ENCODE measurements at regions not wholly inside any gene's neighbourhood (a gene's known extent, or its start where the extent isn't known, plus 50 kb on each side); places are given as distances from the start of the nearest gene placed in this dataset.
A peak's percentile ranks its signal among the peaks of the same experiment; 100 is the strongest.

DNA sequence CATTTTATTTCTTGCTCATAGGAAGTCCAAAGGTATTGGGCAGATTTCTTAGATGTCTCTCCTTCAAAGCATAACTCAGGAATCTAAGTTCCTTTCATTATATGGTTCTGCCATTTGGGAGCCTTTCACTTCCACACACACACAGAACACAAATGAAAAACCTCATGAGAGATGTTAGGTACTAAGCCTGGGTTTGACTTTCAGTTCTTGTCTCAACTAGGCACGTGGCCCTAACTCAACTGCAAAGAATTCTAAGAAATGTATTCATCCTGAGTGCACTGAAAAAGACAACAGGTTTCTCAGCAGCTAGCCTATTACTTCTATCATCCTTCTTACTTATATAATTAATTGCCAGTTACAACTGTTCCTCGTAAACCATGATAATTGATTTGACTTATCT, 190.0 kb upstream of the SAMSN1 start:
- H3K36me3 ChIP-seq (ENCODE audit: control insufficient read depth, insufficient read depth, low read length) = no peaks in the 10 kb centered on the region
- no peak for TF ChIP-seq CTCF (IDR thresholded peaks at IDR 0.05; ENCODE audit: insufficient read depth, low read length, poor library complexity, severe bottlenecking)
- peak; percentile 43 for DNase-seq (ENCODE audit: extremely low read depth, insufficient read length)
- no peak overlapping the region for H3K4me3 ChIP-seq (replicated peaks; ENCODE audit: low read depth, low read length)
- no peaks in the 10 kb centered on the region for H3K27me3 ChIP-seq (replicated peaks; ENCODE audit: control insufficient read depth, insufficient read depth, low read length)

DNA sequence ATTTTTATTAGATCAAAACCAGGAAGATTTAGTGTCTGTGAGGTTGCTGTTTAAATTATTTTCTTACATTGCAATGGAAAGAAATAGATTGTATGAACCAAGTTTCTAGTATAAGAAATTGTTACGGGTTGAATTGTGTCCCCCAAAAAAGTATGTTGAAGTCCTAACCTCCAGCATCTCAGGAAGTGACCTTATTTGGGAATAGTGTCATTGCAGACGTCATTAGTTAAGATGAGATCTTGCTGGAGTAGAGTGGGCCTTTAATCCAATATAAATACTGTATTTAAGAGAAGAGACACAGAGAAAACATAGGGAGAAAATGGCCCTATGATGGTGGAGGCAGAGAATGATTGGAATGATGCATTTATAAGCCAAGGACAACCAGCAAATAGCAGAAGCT, 188.7 kb upstream of the SAMSN1 start:
- no peak for DNase-seq (ENCODE audit: extremely low read depth, insufficient read length)
- Histone ChIP-seq H3K27me3 (replicated peaks; ENCODE audit: control insufficient read depth, insufficient read depth, low read length) (no peaks in the 10 kb centered on the region), H3K36me3 (ENCODE audit: control insufficient read depth, insufficient read depth, low read length) (no peaks in the 10 kb centered on the region), H3K4me3 (replicated peaks; ENCODE audit: low read depth, low read length) (no peak overlapping the region)
- TF ChIP-seq CTCF (IDR thresholded peaks at IDR 0.05; ENCODE audit: insufficient read depth, low read length, poor library complexity, severe bottlenecking) = no peak

- no peak for DNase-seq (ENCODE audit: extremely low read depth, insufficient read length)
- H3K27me3 ChIP-seq (replicated peaks; ENCODE audit: control insufficient read depth, insufficient read depth, low read length) = no peaks in the 10 kb centered on the region
- H3K4me3 ChIP-seq (replicated peaks; ENCODE audit: low read depth, low read length) = no peak overlapping the region
- peak; percentile 6 for TF ChIP-seq CTCF (IDR thresholded peaks at IDR 0.05; ENCODE audit: insufficient read depth, low read length, poor library complexity, severe bottlenecking)
- H3K36me3 ChIP-seq (ENCODE audit: control insufficient read depth, insufficient read depth, low read length) = no peaks in the 10 kb centered on the region
Measured at GRCh38 chr21:14734191-14734590, 188.1 kb upstream of the SAMSN1 start.

DNA sequence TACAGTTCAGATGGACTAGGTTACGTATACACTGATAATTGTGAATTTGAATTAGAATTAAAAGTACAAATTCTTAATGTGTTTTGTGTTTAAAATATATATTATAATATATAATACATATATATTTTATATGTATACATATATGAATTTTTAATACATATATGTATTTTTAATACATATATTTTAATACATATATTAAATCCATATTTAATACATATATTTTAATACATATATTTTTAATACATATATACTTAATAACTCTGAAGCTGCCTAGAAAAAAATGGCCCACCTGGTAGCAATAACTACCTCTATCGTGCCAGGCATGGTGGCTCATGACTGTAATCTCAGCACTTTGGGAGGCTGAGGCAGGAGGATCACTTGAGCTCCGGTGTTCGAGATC, 179.1 kb upstream of the SAMSN1 start:
- no peaks in the 10 kb centered on the region for H3K27me3 ChIP-seq (replicated peaks; ENCODE audit: control insufficient read depth, insufficient read depth, low read length)
- no peak overlapping the region for H3K4me3 ChIP-seq (replicated peaks; ENCODE audit: low read depth, low read length)
- H3K36me3 ChIP-seq (ENCODE audit: control insufficient read depth, insufficient read depth, low read length) = no peaks in the 10 kb centered on the region
- no peak for TF ChIP-seq CTCF (IDR thresholded peaks at IDR 0.05; ENCODE audit: insufficient read depth, low read length, poor library complexity, severe bottlenecking)
- DNase-seq (ENCODE audit: extremely low read depth, insufficient read length) = no peak

DNA sequence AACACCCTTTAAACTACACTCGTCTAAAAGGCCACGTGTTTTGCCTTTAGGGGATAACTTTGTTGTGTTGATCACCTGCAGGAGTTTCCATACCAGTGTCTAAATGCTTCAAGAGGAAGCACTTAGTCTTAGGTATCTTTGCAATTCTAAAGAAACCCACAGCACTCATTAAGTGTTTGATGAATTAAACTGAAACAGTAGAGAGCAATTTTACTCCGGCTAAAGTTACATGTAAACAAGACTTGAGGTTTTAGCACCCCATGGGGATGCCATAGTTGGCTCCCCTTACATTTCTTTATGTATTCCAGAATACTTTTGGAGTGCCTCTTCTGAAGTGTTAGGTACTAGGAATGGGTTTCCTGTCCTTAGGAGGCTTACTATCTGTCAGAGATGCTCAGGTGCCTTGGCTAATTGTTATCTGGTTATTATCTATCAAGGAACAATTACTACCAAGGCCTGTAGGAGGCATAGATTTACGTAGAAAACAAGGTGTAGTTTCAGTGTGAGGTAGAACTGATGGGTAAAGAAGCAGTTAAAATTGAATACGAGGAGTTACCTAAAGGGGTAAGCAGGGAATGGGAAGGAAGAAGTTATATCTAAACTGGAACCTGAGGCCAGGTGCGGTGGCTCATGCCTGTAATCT, 176.8 kb upstream of the SAMSN1 start:
- no peak for DNase-seq (ENCODE audit: extremely low read depth, insufficient read length)
- Histone ChIP-seq H3K36me3 (ENCODE audit: control insufficient read depth, insufficient read depth, low read length) (no peaks in the 10 kb centered on the region), H3K27me3 (replicated peaks; ENCODE audit: control insufficient read depth, insufficient read depth, low read length) (no peaks in the 10 kb centered on the region), H3K4me3 (replicated peaks; ENCODE audit: low read depth, low read length) (no peak overlapping the region)
- TF ChIP-seq CTCF (IDR thresholded peaks at IDR 0.05; ENCODE audit: insufficient read depth, low read length, poor library complexity, severe bottlenecking) = no peak

- TF ChIP-seq CTCF (IDR thresholded peaks at IDR 0.05; ENCODE audit: insufficient read depth, low read length, poor library complexity, severe bottlenecking) = no peak
- H3K36me3 ChIP-seq (ENCODE audit: control insufficient read depth, insufficient read depth, low read length) = no peaks in the 10 kb centered on the region
- no peak for DNase-seq (ENCODE audit: extremely low read depth, insufficient read length)
- no peaks in the 10 kb centered on the region for H3K27me3 ChIP-seq (replicated peaks; ENCODE audit: control insufficient read depth, insufficient read depth, low read length)
- H3K4me3 ChIP-seq (replicated peaks; ENCODE audit: low read depth, low read length) = no peak overlapping the region
Measured at GRCh38 chr21:14720237-14720636, 174.1 kb upstream of the SAMSN1 start.

All from GM06990 (cell line).